ENCODE measurements at regions not wholly inside any gene's neighbourhood (a gene's known extent, or its start where the extent isn't known, plus 50 kb on each side); places are given as distances from the start of the nearest gene placed in this dataset.

GRCh38 chr4:54558889-54559677 lies 98.7 kb upstream of the KIT start:
- FAIRE-seq (no peak), DNase-seq (ENCODE audit: low spot score) (no peak), ATAC-seq (no peak)
- Histone ChIP-seq H3K79me2 (ENCODE audit: insufficient read depth, low read length) (no peaks in the 10 kb centered on the region), H3K27me3 (ENCODE audit: control insufficient read depth in 1 of 2, insufficient read depth in 2 of 2, low read length in 2 of 2) (0 out of 5 replicates have a peak, but pooled peaks cover 0 to 6% of the 10 kb centered on the region in 2 experiments), H3K27ac (ENCODE audit: extremely low read length, insufficient read depth, low read length) (no peak overlapping the region), H3K4me3 (replicated peaks in 1 of 3; ENCODE audit: insufficient read depth in 1 of 3, low read depth in 2 of 3, low read length in 3 of 3) (no peak overlapping the region), H2AFZ (ENCODE audit: low read length) (no peak overlapping the region), H3K9me3 (ENCODE audit: low read length) (no peaks in the 10 kb centered on the region), H4K20me1 (ENCODE audit: insufficient read depth, low read length) (no peaks in the 10 kb centered on the region), H3K9ac (ENCODE audit: insufficient read depth, low read depth, low read length) (no peak overlapping the region), H3K36me3 (replicated peaks in 1 of 2; ENCODE audit: control insufficient read depth in 1 of 2, insufficient read depth in 2 of 2, low read length in 2 of 2) (no peaks in the 10 kb centered on the region), H3K4me2 (ENCODE audit: low read depth, low read length) (no peak overlapping the region), H3K4me1 (ENCODE audit: insufficient read depth, low read length) (no peaks in the 10 kb centered on the region)
- ChIA-PET CTCF (ENCODE audit: low intra/inter-chr PET ratio, low total read pairs) (no interaction called here), POLR2A (no interaction called here)
- TF ChIP-seq ZNF768 (CRISPR knock-in tag; IDR thresholded peaks at IDR 0.05) = no peak
- 0 out of 2 replicates have a peak, but pooled peaks have one; percentile 2 for TF ChIP-seq CREB1 (IDR thresholded peaks at IDR 0.05)
- TF ChIP-seq CREB1 (CRISPR knock-in tag; IDR thresholded peaks at IDR 0.05) = no peak
- in situ Hi-C loops (cut with HindIII; ENCODE audit: extremely low pct_ligation_motif_present, low pct_unique_long_range_greater_than_20kb) = no loop called here
- no TSS peak for BruUV-seq (replicated peaks)
- intact Hi-C loops (cut with micrococcal nuclease; ENCODE audit: unreplicated experiment) = no loop called here
- 0% methylated on average over 2 of the region's 2 CpGs for WGBS (ENCODE audit: low lambda C conversion rate)

GRCh38 chr4:54560513-54560912 lies 97.2 kb upstream of the KIT start:
- in situ Hi-C loops (cut with HindIII; ENCODE audit: extremely low pct_ligation_motif_present, low pct_unique_long_range_greater_than_20kb) (no loop called here), intact Hi-C loops (cut with micrococcal nuclease; ENCODE audit: unreplicated experiment) (no loop called here)
- H3K27me3 ChIP-seq (ENCODE audit: control insufficient read depth in 1 of 2, insufficient read depth in 2 of 2, low read length in 2 of 2) = no peaks in the 10 kb centered on the region
- no peaks in the 10 kb centered on the region for H3K9me3 ChIP-seq (ENCODE audit: low read length)
- no peak overlapping the region for H3K27ac ChIP-seq (ENCODE audit: extremely low read length, insufficient read depth, low read length)
- no peaks in the 10 kb centered on the region for H3K36me3 ChIP-seq (replicated peaks in 1 of 2; ENCODE audit: control insufficient read depth in 1 of 2, insufficient read depth in 2 of 2, low read length in 2 of 2)
- no peak for DNase-seq (ENCODE audit: low spot score)
- no peak overlapping the region for H3K4me3 ChIP-seq (replicated peaks in 1 of 3; ENCODE audit: insufficient read depth in 1 of 3, low read depth in 2 of 3, low read length in 3 of 3)
- ATAC-seq = no peak
- H3K4me1 ChIP-seq (ENCODE audit: insufficient read depth, low read length) = no peaks in the 10 kb centered on the region
- BruUV-seq (replicated peaks) = no TSS peak
- FAIRE-seq = no peak
- H3K79me2 ChIP-seq (ENCODE audit: insufficient read depth, low read length) = no peaks in the 10 kb centered on the region
- no peak overlapping the region for H2AFZ ChIP-seq (ENCODE audit: low read length)
- 38% methylated on average over 4 of the region's 4 CpGs for WGBS (ENCODE audit: low lambda C conversion rate)
- ChIA-PET CTCF (ENCODE audit: low intra/inter-chr PET ratio, low total read pairs) (no interaction called here), POLR2A (no interaction called here)
- no peaks in the 10 kb centered on the region for H4K20me1 ChIP-seq (ENCODE audit: insufficient read depth, low read length)
- H3K9ac ChIP-seq (ENCODE audit: insufficient read depth, low read depth, low read length) = no peak overlapping the region
- no peak overlapping the region for H3K4me2 ChIP-seq (ENCODE audit: low read depth, low read length)
- TF ChIP-seq ZMYM4 (CRISPR knock-in tag; IDR thresholded peaks at IDR 0.05) (no peak), ZMAT5 (CRISPR knock-in tag; IDR thresholded peaks at IDR 0.05; ENCODE audit: borderline replicate concordance, low read depth) (no peak), HIVEP1 (CRISPR knock-in tag; IDR thresholded peaks at IDR 0.05) (no peak), MAF1 (CRISPR knock-in tag; IDR thresholded peaks at IDR 0.05; ENCODE audit: borderline replicate concordance) (no peak), DNMT3B (CRISPR knock-in tag; conservative IDR thresholded peaks at IDR 0.05) (no peak), ESRRA (CRISPR knock-in tag; IDR thresholded peaks at IDR 0.05; ENCODE audit: low read depth) (no peak), PRPF4 (IDR thresholded peaks at IDR 0.05; ENCODE audit: low read depth, low read length, poor library complexity, severe bottlenecking) (no peak), HMGXB3 (CRISPR knock-in tag; IDR thresholded peaks at IDR 0.05; ENCODE audit: borderline replicate concordance) (no peak), ZNF672 (CRISPR knock-in tag; IDR thresholded peaks at IDR 0.05) (no peak), MAFF (IDR thresholded peaks at IDR 0.05; ENCODE audit: low read depth, low read length) (no peak)
